GM12878 (cell line): ENCODE measurements at regions not wholly inside any gene's neighbourhood (a gene's known extent, or its start where the extent isn't known, plus 50 kb on each side); places are given as distances from the start of the nearest gene placed in this dataset.

Source experiments
- CBX5 ChIP-seq: sonication (generic); IDR thresholded peaks from 2 replicates; pipeline ENCODE4 v1.6.1; 2016; ENCODE audit warnings: low read depth, moderate library complexity, mild to moderate bottlenecking, inconsistent platforms
- HDAC2 ChIP-seq: fragments of 200-600 bp; sonication (generic); IDR thresholded peaks from 2 replicates; pipeline ENCODE4 v1.6.1; 2017
- HDAC6 ChIP-seq: fragments of 200-600 bp; sonication (generic); IDR thresholded peaks from one replicate; pipeline ENCODE4 v1.8.0; 2017; ENCODE audit warnings: antibody characterized with exemption; ENCODE audit not compliant: unreplicated experiment
- JUNB ChIP-seq: IDR thresholded peaks from 2 replicates; pipeline ENCODE4 v1.6.1; 2016; ENCODE audit warnings: antibody characterized with exemption, mild to moderate bottlenecking
- MTA3 ChIP-seq: IDR thresholded peaks from 2 replicates; pipeline ENCODE4 v1.6.1; 2012; ENCODE audit warnings: low read length, inconsistent platforms, borderline replicate concordance
- MYC ChIP-seq: IDR thresholded peaks from 2 replicates; pipeline ENCODE4 v1.6.1; 2011; ENCODE audit warnings: mild to moderate bottlenecking, low read length, moderate library complexity, inconsistent platforms; ENCODE audit not compliant: insufficient read depth, insufficient replicate concordance, insufficient read length, severe bottlenecking
- NR2C2 ChIP-seq: IDR thresholded peaks from 2 replicates; pipeline ENCODE4 v1.6.1; 2011; ENCODE audit warnings: borderline replicate concordance, low read depth; ENCODE audit not compliant: control insufficient read depth, insufficient read length
- RBBP5 ChIP-seq: fragments of 200-600 bp; sonication (generic); conservative IDR thresholded peaks from 2 replicates; pipeline ENCODE4 v1.6.1; 2016
- SRF ChIP-seq, 2 experiments: IDR thresholded peaks; 2 replicates each; pipeline ENCODE4 v1.6.1; 2011; ENCODE audit warnings: low read depth in 2 of 2, low read length in 2 of 2, mild to moderate bottlenecking in 1 of 2, moderate library complexity in 1 of 2
- YBX1 ChIP-seq: fragments of 450-650 bp; IDR thresholded peaks from 2 replicates; pipeline ENCODE4 v1.6.1; 2016; ENCODE audit warnings: antibody characterized with exemption
- ZNF622 ChIP-seq: fragments of 450-650 bp; IDR thresholded peaks from 2 replicates; pipeline ENCODE4 v1.6.1; 2017; ENCODE audit warnings: mild to moderate bottlenecking, inconsistent platforms
- TF ChIP-seq, protein P1 (sequence below): fragments of 450-650 bp; IDR thresholded peaks from 2 replicates; pipeline ENCODE4 v1.6.1; 2017; ENCODE audit warnings: antibody characterized with exemption, mild to moderate bottlenecking, moderate library complexity
- TF ChIP-seq, protein P2 (sequence below): IDR thresholded peaks from 2 replicates; pipeline ENCODE4 v1.6.1; 2012; ENCODE audit warnings: improper control_type of control experiment, low read depth, low read length; ENCODE audit not compliant: insufficient replicate concordance
- TF ChIP-seq, protein P3 (sequence below): fragments of 450-650 bp; IDR thresholded peaks from 2 replicates; pipeline ENCODE4 v1.6.1; 2016; ENCODE audit warnings: mild to moderate bottlenecking
- TF ChIP-seq, protein P4 (sequence below): fragments of 450-650 bp; IDR thresholded peaks from 2 replicates; pipeline ENCODE4 v1.6.1; 2016; ENCODE audit warnings: mild to moderate bottlenecking, moderate library complexity, borderline replicate concordance
- TF ChIP-seq, protein P5 (sequence below): fragments of 450-650 bp; conservative IDR thresholded peaks from 2 replicates; pipeline ENCODE4 v1.6.1; 2017; ENCODE audit warnings: mild to moderate bottlenecking, moderate library complexity

DNA sequence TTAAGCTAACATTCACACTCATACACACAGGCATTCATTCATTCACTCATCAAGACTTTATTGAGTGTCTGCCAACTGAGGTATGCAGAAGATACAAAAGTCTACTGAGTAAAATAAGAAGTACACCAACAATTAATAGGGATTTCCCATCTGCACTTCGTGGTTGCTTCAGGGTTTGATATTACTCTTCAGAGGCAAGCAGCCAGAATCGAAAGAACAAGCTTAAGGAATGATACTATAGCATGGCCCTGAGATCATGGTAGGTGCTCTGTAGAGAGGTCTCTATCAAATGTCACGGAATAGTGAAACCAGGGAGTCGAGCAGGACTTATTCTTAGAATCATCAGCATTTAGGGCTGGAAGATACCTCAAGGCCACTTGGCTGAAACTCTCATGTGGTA lies 135.4 kb downstream of the NRN1 start (continued):
- TF ChIP-seq, protein P1, sequence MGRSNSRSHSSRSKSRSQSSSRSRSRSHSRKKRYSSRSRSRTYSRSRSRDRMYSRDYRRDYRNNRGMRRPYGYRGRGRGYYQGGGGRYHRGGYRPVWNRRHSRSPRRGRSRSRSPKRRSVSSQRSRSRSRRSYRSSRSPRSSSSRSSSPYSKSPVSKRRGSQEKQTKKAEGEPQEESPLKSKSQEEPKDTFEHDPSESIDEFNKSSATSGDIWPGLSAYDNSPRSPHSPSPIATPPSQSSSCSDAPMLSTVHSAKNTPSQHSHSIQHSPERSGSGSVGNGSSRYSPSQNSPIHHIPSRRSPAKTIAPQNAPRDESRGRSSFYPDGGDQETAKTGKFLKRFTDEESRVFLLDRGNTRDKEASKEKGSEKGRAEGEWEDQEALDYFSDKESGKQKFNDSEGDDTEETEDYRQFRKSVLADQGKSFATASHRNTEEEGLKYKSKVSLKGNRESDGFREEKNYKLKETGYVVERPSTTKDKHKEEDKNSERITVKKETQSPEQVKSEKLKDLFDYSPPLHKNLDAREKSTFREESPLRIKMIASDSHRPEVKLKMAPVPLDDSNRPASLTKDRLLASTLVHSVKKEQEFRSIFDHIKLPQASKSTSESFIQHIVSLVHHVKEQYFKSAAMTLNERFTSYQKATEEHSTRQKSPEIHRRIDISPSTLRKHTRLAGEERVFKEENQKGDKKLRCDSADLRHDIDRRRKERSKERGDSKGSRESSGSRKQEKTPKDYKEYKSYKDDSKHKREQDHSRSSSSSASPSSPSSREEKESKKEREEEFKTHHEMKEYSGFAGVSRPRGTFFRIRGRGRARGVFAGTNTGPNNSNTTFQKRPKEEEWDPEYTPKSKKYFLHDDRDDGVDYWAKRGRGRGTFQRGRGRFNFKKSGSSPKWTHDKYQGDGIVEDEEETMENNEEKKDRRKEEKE = no peak
- TF ChIP-seq MTA3 (no peak), JUNB (peak; percentile 74), CBX5 (0 out of 2 replicates have a peak, but pooled peaks have one; percentile 52), HDAC6 (no peak), YBX1 (no peak), ZNF622 (no peak), RBBP5 (no peak), HDAC2 (no peak), NR2C2 (no peak), SRF (IDR thresholded peaks at IDR 0.05; ENCODE audit: low read depth in 2 of 2, low read length in 2 of 2) (no peak), MYC (no peak)
- TF ChIP-seq, protein P2, sequence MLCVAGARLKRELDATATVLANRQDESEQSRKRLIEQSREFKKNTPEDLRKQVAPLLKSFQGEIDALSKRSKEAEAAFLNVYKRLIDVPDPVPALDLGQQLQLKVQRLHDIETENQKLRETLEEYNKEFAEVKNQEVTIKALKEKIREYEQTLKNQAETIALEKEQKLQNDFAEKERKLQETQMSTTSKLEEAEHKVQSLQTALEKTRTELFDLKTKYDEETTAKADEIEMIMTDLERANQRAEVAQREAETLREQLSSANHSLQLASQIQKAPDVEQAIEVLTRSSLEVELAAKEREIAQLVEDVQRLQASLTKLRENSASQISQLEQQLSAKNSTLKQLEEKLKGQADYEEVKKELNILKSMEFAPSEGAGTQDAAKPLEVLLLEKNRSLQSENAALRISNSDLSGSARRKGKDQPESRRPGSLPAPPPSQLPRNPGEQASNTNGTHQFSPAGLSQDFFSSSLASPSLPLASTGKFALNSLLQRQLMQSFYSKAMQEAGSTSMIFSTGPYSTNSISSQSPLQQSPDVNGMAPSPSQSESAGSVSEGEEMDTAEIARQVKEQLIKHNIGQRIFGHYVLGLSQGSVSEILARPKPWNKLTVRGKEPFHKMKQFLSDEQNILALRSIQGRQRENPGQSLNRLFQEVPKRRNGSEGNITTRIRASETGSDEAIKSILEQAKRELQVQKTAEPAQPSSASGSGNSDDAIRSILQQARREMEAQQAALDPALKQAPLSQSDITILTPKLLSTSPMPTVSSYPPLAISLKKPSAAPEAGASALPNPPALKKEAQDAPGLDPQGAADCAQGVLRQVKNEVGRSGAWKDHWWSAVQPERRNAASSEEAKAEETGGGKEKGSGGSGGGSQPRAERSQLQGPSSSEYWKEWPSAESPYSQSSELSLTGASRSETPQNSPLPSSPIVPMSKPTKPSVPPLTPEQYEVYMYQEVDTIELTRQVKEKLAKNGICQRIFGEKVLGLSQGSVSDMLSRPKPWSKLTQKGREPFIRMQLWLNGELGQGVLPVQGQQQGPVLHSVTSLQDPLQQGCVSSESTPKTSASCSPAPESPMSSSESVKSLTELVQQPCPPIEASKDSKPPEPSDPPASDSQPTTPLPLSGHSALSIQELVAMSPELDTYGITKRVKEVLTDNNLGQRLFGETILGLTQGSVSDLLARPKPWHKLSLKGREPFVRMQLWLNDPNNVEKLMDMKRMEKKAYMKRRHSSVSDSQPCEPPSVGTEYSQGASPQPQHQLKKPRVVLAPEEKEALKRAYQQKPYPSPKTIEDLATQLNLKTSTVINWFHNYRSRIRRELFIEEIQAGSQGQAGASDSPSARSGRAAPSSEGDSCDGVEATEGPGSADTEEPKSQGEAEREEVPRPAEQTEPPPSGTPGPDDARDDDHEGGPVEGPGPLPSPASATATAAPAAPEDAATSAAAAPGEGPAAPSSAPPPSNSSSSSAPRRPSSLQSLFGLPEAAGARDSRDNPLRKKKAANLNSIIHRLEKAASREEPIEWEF = no peak
- TF ChIP-seq, protein P3, sequence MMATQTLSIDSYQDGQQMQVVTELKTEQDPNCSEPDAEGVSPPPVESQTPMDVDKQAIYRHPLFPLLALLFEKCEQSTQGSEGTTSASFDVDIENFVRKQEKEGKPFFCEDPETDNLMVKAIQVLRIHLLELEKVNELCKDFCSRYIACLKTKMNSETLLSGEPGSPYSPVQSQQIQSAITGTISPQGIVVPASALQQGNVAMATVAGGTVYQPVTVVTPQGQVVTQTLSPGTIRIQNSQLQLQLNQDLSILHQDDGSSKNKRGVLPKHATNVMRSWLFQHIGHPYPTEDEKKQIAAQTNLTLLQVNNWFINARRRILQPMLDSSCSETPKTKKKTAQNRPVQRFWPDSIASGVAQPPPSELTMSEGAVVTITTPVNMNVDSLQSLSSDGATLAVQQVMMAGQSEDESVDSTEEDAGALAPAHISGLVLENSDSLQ = no peak
- TF ChIP-seq, protein P4, sequence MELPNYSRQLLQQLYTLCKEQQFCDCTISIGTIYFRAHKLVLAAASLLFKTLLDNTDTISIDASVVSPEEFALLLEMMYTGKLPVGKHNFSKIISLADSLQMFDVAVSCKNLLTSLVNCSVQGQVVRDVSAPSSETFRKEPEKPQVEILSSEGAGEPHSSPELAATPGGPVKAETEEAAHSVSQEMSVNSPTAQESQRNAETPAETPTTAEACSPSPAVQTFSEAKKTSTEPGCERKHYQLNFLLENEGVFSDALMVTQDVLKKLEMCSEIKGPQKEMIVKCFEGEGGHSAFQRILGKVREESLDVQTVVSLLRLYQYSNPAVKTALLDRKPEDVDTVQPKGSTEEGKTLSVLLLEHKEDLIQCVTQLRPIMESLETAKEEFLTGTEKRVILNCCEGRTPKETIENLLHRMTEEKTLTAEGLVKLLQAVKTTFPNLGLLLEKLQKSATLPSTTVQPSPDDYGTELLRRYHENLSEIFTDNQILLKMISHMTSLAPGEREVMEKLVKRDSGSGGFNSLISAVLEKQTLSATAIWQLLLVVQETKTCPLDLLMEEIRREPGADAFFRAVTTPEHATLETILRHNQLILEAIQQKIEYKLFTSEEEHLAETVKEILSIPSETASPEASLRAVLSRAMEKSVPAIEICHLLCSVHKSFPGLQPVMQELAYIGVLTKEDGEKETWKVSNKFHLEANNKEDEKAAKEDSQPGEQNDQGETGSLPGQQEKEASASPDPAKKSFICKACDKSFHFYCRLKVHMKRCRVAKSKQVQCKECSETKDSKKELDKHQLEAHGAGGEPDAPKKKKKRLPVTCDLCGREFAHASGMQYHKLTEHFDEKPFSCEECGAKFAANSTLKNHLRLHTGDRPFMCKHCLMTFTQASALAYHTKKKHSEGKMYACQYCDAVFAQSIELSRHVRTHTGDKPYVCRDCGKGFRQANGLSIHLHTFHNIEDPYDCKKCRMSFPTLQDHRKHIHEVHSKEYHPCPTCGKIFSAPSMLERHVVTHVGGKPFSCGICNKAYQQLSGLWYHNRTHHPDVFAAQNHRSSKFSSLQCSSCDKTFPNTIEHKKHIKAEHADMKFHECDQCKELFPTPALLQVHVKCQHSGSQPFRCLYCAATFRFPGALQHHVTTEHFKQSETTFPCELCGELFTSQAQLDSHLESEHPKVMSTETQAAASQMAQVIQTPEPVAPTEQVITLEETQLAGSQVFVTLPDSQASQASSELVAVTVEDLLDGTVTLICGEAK = no peak
- TF ChIP-seq, protein P5, sequence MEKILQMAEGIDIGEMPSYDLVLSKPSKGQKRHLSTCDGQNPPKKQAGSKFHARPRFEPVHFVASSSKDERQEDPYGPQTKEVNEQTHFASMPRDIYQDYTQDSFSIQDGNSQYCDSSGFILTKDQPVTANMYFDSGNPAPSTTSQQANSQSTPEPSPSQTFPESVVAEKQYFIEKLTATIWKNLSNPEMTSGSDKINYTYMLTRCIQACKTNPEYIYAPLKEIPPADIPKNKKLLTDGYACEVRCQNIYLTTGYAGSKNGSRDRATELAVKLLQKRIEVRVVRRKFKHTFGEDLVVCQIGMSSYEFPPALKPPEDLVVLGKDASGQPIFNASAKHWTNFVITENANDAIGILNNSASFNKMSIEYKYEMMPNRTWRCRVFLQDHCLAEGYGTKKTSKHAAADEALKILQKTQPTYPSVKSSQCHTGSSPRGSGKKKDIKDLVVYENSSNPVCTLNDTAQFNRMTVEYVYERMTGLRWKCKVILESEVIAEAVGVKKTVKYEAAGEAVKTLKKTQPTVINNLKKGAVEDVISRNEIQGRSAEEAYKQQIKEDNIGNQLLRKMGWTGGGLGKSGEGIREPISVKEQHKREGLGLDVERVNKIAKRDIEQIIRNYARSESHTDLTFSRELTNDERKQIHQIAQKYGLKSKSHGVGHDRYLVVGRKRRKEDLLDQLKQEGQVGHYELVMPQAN = no peak
